Adrenal gland (tissue), 5 donors: ENCODE measurements at regions not wholly inside any gene's neighbourhood (a gene's known extent, or its start where the extent isn't known, plus 50 kb on each side); places are given as distances from the start of the nearest gene placed in this dataset.

ENCODE experiments used
- POLR2A ChIP-seq, 2 donors: fragments of 450-650 bp; IDR thresholded peaks; one replicate each; pipeline ENCODE4 v1.6.1; 2017; ENCODE audit warnings: antibody characterized with exemption in 2 of 2, mild to moderate bottlenecking in 2 of 2, moderate library complexity in 1 of 2
- TF ChIP-seq, protein P1 (sequence below), 6 experiments: fragments of 450-650 bp in 4 of 6; fragments of 200-600 bp in 2 of 6; sonication (generic) in 1 of 6; IDR thresholded peaks; 1 replicate in 5 of 6; 2 replicates in 1 of 6; pipeline versions ENCODE4 v1.5.1 to v1.8.0; 2016 to 2021; ENCODE audit warnings: antibody characterized with exemption in 6 of 6, mild to moderate bottlenecking in 2 of 6, moderate library complexity in 1 of 6
- donor health status: DM: no; HTN: no; CAD: no.

DNA sequence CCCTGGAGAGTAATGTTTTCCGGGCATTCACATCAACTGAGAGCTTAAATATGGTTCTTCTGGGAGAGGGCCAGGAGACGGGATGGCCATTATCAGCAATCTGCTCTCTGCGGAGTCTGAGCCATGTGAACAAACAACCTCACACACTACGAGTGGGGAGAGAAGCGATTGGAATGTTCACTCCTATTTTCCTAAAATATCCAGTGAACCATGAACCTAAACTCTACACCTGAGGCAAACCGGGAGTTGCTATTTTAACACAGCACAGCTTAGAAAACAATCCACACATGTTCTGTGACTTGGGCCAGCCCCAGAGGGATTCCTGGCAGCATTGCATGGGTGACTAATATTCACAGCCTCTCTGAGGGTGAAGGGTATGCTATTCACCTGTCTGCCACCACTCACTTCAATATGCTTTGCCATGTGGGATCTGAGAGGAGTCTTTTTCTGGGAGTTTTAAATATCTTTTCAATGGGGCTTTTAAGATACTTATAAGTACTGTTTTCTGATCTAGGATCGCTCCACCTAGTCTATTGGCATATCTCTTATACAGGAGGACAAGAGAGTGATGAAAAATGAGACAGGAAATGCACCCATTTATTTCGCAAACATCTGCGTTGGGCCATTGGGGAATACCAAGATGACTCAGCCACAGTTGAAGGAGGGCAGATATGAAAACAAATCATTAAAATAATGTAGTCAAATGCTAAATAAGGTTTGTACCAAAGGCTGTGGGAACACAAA lies 72.6 kb upstream of the SERP2 start:
- TF ChIP-seq, protein P1, sequence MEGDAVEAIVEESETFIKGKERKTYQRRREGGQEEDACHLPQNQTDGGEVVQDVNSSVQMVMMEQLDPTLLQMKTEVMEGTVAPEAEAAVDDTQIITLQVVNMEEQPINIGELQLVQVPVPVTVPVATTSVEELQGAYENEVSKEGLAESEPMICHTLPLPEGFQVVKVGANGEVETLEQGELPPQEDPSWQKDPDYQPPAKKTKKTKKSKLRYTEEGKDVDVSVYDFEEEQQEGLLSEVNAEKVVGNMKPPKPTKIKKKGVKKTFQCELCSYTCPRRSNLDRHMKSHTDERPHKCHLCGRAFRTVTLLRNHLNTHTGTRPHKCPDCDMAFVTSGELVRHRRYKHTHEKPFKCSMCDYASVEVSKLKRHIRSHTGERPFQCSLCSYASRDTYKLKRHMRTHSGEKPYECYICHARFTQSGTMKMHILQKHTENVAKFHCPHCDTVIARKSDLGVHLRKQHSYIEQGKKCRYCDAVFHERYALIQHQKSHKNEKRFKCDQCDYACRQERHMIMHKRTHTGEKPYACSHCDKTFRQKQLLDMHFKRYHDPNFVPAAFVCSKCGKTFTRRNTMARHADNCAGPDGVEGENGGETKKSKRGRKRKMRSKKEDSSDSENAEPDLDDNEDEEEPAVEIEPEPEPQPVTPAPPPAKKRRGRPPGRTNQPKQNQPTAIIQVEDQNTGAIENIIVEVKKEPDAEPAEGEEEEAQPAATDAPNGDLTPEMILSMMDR (IDR thresholded peaks at IDR 0.05) = no peak
- TF ChIP-seq POLR2A (IDR thresholded peaks at IDR 0.05) = no peak
